NCI-H2029 treated with DMSO at 0.1 percent for 48 hours (cell line): ENCODE measurements at regions not wholly inside any gene's neighbourhood (a gene's known extent, or its start where the extent isn't known, plus 50 kb on each side); places are given as distances from the start of the nearest gene placed in this dataset.

Experiments
- DNase-seq: peaks from one replicate; lab custom pipeline; 2025; lab: John Stamatoyannopoulos, UW

DNA sequence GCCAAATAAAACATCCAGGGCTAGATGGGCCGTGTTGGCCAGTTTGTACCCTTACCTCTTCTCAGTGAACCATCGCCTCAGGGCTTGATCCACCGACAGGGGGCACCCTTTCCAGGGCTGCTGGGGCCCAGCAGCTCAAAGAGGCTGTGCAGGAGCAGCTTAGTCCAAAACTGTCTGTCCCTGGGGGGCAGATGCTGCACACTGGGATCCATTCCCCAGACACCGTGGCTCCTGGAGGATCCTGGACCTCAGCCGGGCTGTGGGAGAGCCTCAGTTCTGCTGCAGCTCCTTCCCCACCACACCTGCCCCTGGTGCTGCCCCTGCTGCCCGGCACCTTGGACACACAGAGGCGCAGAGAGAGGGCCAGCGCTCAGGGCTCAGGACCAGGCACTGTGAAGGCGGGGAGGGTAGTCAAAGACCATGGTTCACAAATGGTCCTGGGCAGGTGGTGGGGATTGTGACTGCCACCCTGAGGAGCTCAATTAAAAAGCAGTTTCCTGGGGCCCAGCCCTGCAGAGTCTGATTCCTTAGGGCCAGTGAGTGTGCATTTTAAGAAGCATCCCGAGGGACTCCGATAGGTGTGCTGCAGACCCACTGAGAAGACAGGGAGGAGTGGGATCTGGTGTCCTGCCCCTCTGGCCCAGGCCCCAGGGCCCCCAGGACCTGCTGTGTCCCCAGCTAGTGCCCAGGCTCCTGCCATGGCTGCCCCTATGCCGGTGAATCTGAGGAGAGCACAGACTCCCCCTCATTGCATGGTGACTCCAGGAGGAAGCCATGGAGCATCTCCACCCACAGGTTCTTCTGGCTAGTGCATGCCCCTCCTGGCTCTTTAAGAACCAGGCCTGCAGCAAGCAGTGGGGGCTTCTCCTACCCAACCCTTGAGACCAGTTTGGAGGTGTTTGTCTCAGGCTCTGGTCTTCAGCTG is 86.5 kb upstream of the PRR20G start:
- no peak for DNase-seq

DNA sequence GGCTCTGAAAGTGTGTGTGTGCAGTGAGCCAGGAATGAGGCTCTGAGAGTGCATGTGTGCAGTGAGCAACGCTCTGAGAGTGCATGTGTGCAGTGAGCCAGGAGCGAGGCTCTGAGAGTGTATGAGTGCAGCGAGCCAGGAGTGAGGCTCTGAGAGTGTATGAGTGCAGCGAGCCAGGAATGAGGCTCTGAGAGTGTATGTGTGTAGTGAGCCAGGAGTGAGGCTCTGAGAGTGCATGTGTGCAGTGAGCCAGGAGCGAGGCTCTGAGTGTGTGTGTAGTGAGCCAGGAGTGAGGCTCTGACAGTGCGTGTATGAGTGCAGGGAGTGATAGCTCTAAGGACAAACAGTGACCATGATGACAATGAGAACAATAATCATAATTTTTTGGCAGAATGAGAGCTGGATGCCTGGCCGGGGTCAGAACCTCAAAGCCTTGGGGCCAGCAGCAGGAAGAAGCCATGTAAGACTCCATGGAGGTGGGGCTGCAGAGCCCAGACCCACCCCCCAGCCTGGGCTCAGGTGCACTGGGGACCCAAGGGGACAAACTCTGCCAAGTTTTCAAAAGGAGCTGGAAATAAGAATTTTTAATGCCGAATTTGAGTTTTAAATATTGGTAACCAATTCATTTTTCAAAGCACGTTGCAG is 85.7 kb upstream of the PRR20G start:
- DNase-seq = no peak

DNA sequence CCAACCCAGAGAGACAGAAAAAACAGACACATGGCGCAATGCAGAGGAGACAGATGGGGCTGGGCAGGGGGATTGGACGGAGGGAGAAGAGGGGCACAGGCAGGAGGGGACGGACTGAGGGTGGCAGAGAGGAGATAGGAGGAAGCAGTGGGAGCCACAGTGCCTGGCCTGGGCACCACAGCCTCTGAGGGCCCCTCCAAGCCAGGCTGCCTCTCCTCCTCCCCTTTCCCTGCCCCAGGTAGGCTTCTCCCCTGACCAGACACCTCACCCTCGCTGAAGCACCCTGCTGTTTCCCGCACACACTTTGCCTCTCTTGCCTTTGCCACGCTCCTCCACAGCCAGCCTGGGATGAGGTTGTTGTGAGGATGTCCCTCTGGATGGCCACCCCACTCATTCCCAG is 84.0 kb upstream of the PRR20G start:
- no peak for DNase-seq

DNA sequence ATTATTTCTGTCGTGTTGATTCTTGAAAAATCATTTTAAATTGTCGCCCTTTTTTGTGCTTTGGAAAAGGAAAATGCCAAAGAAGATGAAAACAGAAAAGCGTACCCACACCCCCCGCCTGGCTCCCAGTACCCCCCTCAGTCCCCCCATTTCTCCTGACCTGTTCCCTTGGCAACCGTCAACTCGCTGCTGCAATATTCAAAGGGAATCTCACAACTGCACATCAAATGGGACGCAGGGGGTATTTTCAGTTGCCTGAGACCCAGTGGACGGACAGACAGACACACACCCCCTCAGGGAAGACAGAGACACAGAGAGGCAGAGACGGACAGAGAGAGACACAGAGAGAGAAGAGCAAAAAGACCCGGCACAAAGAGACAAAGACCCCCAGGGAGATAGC is 83.5 kb upstream of the PRR20G start:
- no peak for DNase-seq

DNA sequence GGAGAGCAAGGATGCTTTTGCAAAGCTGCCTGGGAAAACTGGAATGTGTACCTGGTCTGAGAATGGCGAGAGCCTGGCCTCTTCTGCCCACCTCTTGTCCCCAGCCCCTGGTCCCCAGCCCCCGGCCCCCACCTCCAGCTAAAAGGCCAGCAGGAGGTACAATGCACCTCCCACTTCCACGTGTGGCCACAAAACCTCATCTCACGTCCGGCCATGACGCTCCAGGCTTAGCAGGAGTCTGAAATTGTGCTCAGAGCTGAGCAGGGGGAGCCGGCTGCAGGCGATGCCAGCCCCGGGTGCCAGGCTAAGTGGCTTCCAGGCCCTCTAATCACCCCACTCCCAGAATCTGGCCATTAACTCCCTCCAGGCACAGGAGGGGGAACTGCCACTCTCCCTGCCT is 83.1 kb upstream of the PRR20G start:
- DNase-seq = no peak

DNA sequence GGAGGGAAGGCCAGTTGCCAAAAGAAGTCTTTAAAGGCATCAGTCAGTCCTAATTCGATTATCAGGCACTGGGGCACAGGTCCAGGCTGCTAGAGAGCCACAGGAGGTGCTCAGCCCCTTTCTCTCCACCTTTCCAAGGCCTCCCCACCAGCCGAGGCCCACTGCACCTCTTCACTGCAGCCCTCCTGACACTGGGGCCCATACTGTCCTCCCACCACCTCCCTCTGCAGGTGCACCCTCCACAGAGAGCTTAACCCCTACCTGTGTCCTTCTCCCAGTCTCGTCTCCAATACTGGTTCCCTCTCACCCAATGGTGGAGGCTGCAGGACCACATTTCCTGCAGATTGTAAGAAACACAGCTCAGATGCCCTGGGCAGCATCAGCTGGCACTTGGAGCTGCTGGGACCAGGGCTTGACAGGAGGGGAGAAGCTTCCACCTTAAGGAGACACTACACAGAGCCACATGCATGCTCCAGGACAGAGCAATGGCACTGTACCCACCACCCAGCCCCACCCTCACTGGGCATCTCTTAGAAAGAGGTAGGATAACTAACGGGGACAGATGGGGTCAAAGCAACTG is 81.6 kb upstream of the PRR20G start:
- DNase-seq = no peak

DNA sequence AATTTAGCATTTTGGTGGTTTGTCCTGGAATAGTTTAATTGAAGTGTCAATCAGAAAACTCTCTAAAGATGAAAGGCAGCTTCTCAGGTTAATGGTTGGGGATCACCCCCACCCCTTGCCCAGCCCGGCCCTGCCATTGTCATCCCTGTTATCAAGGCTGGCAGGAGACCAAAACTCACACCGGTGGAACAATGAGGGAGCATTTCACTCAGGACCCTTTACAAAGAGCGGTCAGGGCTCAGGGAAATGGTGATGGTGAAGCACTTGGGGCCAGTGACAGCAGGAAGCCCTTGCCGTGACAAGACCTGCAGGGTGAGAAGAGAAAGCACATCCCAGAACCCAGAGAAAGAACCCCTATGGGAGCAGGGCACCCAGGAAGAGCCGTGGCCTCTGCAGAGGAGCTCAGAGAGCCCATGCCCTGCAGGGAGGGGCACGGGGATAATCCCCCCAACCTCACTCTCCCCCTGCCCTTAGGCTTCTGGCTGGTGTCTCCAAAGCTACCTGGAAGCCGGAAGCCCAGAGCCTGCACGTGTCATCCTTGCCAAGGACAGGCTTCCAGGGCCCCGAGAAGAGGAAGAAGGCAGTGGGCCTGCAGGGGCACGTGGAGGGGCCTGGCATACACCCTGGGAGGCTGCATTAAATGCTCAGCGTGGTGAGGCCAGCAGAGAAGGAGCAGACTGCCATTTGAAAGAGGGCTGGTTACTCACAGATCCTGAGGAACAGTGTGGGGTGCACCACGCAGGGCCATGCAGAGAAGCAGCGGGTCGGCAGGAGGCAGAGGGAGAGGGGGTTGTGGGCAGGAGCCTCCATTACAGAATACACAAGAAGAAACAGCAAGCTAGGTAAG is 80.6 kb upstream of the PRR20G start:
- peak; percentile 24 for DNase-seq

DNA sequence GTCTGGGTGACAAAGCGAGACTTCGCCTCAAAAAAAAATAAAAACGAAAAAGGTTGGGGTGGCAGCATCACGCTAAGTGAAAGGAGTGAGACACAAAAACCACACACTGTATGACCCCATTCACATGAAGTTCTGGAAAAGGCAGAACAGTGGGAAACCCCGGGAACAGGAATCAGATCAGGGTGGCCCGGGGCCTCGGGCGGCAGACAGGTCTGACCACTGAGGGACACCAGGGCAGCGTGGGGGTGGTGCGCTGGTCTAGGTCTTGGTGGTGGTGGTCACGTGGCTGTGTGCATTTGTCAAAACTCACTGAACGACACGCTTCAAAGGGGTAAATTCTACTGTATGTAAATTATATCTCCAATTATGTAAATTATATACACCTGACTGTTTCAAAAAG is 79.7 kb upstream of the PRR20G start:
- no peak for DNase-seq

DNA sequence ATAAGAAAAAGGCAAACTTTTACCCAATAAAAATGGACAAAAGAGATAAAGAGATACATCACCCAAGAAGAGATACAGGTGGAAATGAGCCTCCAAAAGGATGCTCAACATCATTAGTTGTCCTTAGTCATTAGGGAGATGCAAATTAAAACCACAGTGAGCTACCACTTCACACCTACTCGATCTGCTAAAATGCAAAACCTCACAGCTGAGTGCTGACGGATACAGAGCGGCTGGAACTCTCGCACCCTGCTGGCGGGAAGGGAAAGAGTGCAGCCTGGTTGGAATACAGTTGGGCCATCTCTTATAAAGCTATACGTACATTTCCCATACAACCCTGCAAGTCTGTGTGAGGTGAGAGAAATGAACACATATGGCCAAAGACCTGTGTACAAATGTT is 78.5 kb upstream of the PRR20G start:
- no peak for DNase-seq

DNA sequence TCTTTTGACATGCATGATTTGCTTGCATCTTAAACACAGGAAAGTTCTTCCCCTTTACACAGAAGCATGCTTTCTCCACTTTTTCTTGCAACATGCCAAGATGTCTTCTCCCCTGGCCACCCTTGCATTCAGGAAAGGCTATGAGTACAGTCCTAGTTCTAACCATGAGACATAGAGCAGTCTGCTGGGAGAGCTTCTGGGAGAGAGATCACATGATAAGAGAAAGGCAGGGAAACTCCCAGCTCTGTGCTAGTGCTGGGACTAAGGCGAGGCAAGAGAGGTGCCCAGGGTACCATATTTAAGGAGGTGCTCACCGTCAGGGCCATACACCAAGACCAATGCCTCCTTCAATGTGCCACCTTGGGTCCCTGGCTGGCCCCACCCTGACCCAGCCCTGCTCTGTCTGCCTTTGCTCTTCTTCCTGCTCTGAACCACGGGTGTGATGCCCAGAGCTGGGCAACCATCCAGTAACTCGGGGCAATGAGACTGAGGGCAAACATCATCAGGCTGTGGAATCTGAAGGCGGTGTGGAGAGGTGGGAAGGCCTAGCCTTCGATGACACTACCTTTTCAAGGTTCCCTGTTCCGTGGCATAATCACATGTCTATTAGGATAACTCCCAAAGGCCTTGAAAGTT is 77.4 kb upstream of the PRR20G start:
- DNase-seq = peak; percentile 43

DNA sequence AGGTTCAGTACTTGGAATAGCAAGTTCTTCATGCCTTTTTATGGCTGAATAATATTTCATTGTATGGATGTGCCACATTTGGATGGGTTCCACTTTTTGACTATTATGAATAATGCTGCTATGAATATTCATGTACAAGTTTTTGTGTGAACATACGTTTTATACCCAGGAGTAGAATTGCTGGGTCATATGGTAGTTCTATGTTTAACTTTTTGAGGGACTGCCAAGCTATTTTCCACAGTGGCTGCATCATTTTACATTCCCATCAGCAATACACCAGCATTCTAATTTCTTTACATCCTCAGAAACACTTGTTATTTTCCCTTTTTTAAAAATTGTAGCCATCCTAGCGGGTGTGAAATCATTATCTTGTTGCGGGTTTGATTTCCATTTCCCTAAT is 76.0 kb upstream of the PRR20G start:
- no peak for DNase-seq

DNA sequence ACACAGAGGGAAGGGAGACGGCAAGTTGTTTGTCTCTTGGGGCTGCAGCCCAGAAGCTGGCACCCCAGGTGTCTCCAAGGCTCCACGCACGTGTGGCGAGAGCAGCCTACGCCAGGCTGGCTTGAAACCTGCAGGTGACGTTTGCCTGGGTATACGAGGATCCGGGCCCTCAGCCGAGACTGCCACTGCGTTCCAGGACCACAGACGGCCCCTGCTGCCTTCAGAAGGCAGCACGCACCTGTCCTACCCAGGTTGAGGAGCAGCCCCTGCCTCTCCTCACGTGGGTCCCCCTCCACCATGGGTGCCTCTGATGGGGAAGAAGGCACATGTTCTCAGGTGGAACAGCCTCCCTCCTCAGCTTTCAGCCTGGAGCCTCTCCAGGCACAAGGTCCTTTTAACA is 75.3 kb upstream of the PRR20G start:
- DNase-seq = no peak

DNA sequence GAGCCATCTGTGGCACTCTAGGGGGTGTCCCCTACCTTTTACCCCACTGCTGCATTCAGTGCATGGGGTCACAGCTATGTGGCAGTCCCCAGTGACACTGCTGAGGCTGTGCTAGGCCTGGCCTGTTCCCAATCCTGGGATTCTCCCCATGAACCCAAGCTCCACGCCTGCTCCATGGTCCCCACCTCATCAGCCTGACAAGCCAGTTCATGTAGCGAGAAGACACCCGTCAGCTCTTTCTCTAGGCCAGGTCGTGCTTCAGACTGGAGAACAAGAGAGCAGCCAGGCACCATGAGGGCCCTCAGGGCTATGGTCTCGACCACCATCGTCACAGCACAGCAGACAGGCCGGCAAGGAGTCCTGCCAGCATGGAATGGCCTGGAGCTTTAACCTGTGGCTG is 72.8 kb upstream of the PRR20G start:
- no peak for DNase-seq

DNA sequence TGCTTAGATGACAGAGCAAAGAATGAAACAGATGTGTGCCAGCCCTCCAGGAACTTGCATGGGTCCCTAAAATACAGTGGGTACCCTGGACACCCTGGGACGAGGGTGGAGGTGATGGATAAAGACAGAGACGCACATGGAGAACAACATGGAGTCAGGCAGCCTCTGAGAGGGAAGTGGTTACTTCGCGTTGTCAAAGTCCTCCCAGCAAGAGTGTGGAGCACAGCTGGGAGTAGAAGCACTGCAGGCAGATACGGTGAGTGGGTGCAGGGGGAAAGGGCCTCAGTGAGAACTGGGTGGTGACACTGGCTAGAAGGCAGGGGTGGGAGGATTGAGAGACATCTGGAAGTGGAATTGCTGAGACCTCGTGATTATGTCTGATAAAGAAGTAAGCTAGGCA is 70.8 kb upstream of the PRR20G start:
- no peak for DNase-seq

DNA sequence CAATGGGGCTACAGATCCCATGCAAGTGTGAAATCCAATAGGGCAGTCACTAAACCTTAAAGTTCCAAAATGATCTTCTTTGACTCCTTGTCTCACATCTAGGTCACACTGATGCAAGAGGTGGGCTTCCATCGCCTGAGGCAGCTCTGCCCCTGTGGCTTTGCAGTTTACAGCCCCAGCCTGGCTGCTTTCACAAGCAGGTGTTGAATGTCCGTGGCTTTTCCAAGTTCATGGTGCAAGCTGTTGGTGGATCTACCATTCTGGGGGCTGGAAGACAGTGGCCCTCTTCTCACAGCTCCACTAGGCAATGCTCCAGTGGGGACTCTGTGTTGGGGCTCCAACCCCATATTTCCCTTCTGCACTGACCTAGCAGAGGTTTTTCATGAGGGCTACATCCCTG is 68.5 kb upstream of the PRR20G start:
- no peak for DNase-seq

DNA sequence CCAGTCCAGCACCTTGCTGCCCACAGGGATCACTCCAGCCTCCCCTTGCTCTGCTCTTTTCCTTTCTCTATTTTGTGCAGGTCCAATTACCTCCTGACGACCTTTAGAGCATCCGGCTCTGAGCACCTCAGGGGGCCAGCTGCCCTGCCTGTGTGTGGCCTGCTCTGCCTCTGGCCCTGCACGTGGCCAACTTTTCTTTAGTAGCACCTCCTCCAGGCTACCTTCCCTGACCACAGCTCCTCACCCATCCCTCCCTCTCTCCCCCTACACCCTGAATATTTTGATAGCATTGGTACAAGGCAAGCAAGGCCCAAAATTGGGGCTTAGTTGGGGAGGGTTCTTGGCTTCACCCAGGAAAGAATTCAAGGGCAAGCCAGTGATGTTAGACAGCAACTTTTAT is 66.9 kb upstream of the PRR20G start:
- DNase-seq = no peak

DNA sequence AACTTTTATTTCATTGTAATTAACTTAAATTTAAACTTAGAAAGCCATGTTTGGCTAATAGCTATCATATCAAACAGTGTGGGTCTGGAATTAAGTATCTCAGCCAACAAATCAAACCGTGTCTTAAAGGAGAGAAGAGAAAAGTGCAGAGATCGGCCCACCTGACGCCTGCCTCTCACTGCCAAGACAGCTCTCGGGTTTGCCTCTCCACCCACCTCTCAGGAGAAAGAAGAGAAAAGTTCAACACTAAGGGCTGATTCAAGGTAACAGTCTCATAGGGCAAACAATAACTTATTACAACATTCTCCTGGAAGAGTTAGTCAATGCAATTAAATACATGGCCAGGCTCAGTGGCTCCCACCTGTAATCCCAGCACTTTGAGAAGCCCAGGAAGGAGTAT is 64.8 kb upstream of the PRR20G start:
- DNase-seq = no peak

DNA sequence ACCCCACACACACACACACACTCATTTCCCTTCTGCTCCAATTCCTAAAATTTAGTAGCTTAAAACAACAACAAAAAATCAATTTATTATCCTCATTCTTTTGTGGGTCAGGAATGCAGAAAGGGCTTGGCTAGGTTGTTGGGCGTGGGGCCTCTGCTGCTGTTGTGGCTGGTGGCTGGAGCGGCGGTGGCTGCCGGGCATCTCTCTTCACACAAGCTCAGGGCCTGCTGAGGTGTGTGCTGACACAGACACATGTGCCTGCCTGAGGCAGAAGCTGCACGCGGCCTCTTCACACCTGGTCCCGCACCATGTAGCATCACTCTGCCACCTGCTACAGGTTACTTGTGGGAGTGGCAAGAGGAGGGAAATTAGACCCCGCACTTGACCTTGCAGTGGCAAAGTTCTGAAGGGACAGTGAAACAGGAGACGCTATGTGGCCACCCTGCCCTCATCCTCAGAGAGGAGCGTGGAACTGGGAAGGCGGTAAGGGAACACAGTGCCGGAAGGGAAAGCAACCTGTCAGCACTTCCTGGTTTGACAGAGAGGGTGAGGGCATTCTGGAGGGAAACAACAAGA is 64.0 kb upstream of the PRR20G start:
- DNase-seq = no peak

DNA sequence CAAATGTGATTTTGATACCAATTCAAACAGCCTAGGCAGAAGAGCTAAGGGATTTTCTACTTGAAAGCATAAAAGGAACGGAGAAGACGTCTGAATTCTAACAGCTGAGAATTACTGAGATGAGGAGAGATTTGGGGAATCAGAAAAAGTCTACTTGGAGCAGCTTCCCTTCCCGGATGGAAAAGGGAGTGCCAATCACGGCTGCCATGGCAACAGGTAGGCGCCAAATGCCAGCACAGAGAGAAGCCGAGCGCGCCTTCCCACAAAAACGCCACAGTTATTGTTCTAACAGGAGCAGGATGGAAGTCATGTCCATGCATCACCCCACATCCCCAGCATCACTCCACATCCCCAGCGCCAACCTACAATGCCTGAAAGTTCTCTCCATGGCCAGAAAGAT is 63.5 kb upstream of the PRR20G start:
- DNase-seq = no peak

DNA sequence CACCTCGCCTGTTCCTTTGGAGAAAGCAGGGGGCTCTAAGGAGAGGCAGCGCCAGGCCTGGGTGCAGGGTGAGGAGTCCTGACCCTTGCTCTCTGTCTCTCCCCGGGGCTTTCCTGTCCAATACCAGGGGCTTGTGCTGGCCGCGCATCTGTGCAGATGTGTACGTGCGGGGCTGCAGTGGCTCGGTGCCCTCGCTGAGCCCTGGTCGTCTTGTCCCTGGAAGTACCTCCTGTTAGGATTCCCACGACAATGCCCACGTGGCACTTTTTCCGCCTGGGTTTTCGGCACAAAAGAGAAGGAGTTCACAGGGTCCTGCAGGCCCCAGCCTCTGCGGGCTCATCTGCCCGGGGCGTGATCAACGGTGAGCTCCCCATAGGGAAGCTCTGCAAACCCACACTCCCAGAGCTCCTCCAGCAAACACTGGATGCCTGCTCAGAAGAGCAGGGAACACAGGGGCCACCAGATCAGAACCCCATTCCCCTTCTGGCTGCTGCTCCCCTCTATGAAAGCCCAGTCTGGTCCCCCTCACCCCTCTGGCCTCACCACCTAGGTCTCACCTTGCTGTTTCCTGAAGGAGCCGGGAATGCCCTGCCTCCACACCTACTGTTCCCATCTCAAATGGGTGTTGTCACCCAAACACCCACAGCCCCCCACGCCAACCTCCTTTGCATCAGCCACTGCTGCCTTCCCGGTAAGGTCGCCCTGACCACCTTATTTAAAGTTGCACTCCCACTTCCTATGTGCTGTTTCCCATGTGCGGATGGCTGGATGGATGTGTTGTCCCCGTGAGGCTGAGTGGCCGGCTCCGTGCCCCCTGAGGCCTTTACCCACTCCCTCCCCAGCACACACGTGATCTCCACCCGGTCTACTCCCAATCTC is 62.6 kb upstream of the PRR20G start:
- no peak for DNase-seq
